Right atrium auricular region (tissue), 2 donors: ENCODE measurements at regions not wholly inside any gene's neighbourhood (a gene's known extent, or its start where the extent isn't known, plus 50 kb on each side); places are given as distances from the start of the nearest gene placed in this dataset.

Source experiments
- DNase-seq: peaks from one replicate; pipeline ENCODE4 v3.0.0-alpha.2; 2019; ENCODE audit warnings: low spot score
- H3K27ac ChIP-seq, 2 donors: fragments of 200-600 bp; sonication (generic); 1 replicate in 1 of 2; 2 replicates in 1 of 2; pipeline ENCODE4 v1.5.1; 2016 to 2019
- H3K27me3 ChIP-seq, 2 donors: fragments of 200-600 bp; sonication (generic); one replicate each; pipeline versions ENCODE4 v1.5.1 to v1.6.0; 2017 to 2019
- H3K36me3 ChIP-seq: fragments of 200-600 bp; sonication (generic); one replicate; pipeline ENCODE4 v1.5.1; 2016
- H3K4me1 ChIP-seq, 2 donors: fragments of 200-600 bp; sonication (generic); one replicate each; pipeline versions ENCODE4 v1.5.1 to v1.6.0; 2017 to 2019
- H3K4me3 ChIP-seq, 2 donors: fragments of 200-600 bp; sonication (generic); 1 replicate in 1 of 2; 2 replicates in 1 of 2; pipeline ENCODE4 v1.5.1; 2017 to 2019; ENCODE audit warnings: mild to moderate bottlenecking in 1 of 2, moderate library complexity in 1 of 2
- H3K9me3 ChIP-seq, 2 donors: fragments of 200-600 bp; sonication (generic); one replicate each; pipeline ENCODE4 v1.5.1; 2019
- TF ChIP-seq, protein P1 (sequence below), 2 donors: fragments of 200-600 bp; sonication (generic); IDR thresholded peaks; one replicate each; pipeline ENCODE4 v1.5.1; 2019; ENCODE audit warnings: antibody characterized with exemption in 2 of 2

DNA sequence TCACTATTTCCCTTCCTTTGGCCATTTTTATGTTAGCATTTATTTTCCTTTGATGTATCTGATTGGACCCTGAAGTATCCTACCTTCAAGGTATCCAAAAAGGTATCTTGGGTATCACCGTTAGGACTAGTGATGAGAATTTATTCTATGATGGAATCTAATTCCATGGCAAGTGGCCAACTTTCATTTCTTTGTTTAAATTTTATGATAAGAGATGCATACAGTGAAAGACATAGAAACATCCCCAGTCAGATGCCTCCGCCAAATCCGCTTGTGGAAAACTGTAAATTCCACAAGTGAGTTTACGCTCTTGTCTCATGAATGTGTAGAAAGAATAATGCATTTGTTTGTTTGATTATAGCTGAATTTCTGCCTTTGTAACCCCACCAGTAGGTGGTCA, 153.7 kb upstream of the NR2F2 start:
- peaks cover 0 to 13% of the 10 kb centered on the region in 2 donors for H3K4me1 ChIP-seq
- H3K27me3 ChIP-seq: no peaks in the 10 kb centered on the region
- TF ChIP-seq, protein P1, sequence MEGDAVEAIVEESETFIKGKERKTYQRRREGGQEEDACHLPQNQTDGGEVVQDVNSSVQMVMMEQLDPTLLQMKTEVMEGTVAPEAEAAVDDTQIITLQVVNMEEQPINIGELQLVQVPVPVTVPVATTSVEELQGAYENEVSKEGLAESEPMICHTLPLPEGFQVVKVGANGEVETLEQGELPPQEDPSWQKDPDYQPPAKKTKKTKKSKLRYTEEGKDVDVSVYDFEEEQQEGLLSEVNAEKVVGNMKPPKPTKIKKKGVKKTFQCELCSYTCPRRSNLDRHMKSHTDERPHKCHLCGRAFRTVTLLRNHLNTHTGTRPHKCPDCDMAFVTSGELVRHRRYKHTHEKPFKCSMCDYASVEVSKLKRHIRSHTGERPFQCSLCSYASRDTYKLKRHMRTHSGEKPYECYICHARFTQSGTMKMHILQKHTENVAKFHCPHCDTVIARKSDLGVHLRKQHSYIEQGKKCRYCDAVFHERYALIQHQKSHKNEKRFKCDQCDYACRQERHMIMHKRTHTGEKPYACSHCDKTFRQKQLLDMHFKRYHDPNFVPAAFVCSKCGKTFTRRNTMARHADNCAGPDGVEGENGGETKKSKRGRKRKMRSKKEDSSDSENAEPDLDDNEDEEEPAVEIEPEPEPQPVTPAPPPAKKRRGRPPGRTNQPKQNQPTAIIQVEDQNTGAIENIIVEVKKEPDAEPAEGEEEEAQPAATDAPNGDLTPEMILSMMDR (IDR thresholded peaks at IDR 0.05): no peak
- no peak overlapping the region for H3K4me3 ChIP-seq
- no peak for DNase-seq
- no peak overlapping the region for H3K27ac ChIP-seq
- H3K9me3 ChIP-seq: no peaks in the 10 kb centered on the region
- no peaks in the 10 kb centered on the region for H3K36me3 ChIP-seq

DNA sequence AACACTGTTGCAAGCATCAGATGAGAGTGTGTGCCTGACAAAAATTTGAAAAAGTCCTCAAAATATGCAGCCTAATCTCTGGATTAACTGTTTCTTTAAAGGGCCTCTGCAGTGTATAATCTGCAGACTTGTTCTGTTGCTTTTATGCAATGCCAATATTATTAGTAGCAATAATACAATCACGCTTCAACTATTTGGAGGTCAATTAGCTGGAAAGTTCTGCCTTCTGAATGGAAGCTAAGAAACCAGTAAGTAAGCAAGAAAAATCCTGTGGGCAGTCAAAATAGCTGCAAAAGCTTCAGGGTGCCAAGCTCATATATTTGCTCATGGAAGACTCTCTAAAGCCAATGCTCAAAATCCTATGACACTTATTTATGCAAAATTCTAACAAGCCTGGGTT, 153.2 kb upstream of the NR2F2 start:
- H3K27ac ChIP-seq: no peak overlapping the region
- no peak overlapping the region for H3K4me3 ChIP-seq
- no peak for DNase-seq
- peaks cover 0 to 13% of the 10 kb centered on the region in 2 donors for H3K4me1 ChIP-seq
- no peaks in the 10 kb centered on the region for H3K9me3 ChIP-seq
- H3K27me3 ChIP-seq: no peaks in the 10 kb centered on the region
- H3K36me3 ChIP-seq: no peaks in the 10 kb centered on the region
- TF ChIP-seq, protein P1 (IDR thresholded peaks at IDR 0.05): no peak

DNA sequence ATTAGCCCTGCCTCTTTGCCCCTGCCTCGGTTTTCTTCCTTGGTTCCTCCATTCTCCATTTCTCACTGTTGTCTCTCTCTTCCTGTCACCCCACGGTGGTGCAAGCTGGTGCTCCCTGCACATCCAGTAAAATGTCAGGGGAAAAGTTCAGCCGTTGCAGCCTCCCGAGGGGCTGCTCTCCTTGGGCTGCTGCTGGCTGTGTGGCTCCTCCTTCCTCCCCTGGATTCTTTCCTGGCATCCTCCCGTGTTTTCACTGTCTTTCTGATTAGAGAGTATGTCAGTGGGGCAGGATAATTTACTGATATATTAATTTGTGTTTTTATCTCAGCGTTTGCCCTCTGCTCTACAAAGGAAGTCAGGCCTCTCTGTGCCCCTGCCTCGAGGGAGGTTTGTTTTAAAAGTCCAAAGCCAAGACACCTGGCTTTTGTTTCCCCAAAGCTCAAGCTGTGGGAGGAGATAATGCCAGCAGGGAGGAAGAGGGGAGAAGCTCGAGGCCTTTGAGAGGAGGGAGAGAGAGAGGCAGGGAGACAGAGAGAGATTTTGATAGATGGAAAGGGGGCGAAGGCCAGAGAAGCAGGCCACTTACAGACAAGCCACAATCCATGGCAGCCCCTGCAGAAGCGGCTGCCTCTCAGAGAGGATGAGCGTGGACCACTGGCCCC, 150.3 kb upstream of the NR2F2 start:
- no peak overlapping the region for H3K27ac ChIP-seq

DNA sequence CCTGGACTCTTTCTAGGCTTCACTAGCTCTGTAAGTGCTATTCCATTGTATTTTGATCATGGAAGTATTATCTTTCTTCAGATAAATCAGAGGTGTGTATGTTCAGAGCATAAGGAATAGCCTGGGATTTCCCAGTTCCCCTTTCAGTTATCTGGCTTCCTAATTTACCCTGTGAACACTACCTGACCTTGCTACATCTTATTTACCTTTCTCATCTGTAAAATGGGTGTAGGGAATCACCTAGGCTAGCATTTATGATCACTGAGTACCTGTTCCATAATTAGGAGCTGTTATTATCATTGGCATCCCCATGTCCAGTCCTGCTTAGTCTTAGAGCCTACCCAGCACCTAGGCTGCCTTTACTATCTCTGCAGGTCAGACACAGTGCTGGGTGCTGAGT, 149.3 kb upstream of the NR2F2 start:
- Histone ChIP-seq H3K4me3 (no peak overlapping the region), H3K27me3 (no peaks in the 10 kb centered on the region), H3K36me3 (no peaks in the 10 kb centered on the region), H3K4me1 (peaks cover 0 to 13% of the 10 kb centered on the region in 2 donors), H3K9me3 (no peaks in the 10 kb centered on the region), H3K27ac (peak overlapping the region; percentile 41 to 63)
- no peak for DNase-seq
- TF ChIP-seq, protein P1 (IDR thresholded peaks at IDR 0.05): no peak

More for the DNA sequence above, 150.3 kb upstream of the NR2F2 start:
- H3K9me3 ChIP-seq: no peaks in the 10 kb centered on the region
- no peaks in the 10 kb centered on the region for H3K36me3 ChIP-seq
- TF ChIP-seq, protein P1 (IDR thresholded peaks at IDR 0.05): no peak
- H3K4me3 ChIP-seq: no peak overlapping the region
- H3K4me1 ChIP-seq: peaks cover 0 to 13% of the 10 kb centered on the region in 2 donors
- H3K27me3 ChIP-seq: no peaks in the 10 kb centered on the region
- no peak for DNase-seq

DNA sequence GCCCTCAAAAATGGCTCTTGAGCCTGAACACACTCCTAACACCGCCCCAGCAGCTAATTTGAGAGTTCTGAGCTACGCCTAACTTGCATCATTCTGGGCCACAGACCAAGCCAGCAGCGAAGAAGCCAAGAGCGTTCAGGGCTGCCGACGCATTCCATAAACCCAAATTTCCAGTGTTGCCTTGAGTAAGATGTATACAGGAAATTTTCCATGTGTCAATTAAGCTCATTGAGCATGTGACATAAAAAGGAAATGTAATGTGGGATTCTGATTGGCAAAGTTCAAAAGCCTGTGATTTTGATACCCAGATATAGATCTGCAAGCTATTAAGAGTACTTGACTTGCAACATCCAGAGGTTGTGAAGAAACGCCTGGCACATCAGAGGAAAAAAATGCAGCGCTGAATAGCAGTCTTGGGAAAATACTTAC, 148.6 kb upstream of the NR2F2 start:
- DNase-seq: peak; percentile 66
- Histone ChIP-seq H3K27me3 (no peaks in the 10 kb centered on the region), H3K36me3 (no peaks in the 10 kb centered on the region), H3K4me1 (peaks cover 0 to 13% of the 10 kb centered on the region in 2 donors), H3K27ac (peak overlapping the region; percentile 41 to 63), H3K4me3 (no peak overlapping the region), H3K9me3 (no peaks in the 10 kb centered on the region)
- TF ChIP-seq, protein P1 (IDR thresholded peaks at IDR 0.05): no peak
